ENCODE measurements at regions not wholly inside any gene's neighbourhood (a gene's known extent, or its start where the extent isn't known, plus 50 kb on each side); places are given as distances from the start of the nearest gene placed in this dataset.
"Not testable (repeated sequence)": the region's sequence is repeated elsewhere in the genome, so short reads cannot be mapped to it uniquely, and the experiment has no call there.

- DNase-seq (ENCODE audit: low read depth): no peak
Measured at GRCh38 chr7:68918621-68919020, 679.7 kb upstream of the AUTS2 start.

- no peak for DNase-seq (ENCODE audit: low read depth)
Measured at GRCh38 chr7:68922850-68923249, 675.4 kb upstream of the AUTS2 start.

- DNase-seq (ENCODE audit: low read depth): no peak
Measured at GRCh38 chr7:68925241-68925640, 673.0 kb upstream of the AUTS2 start.

- no peak for DNase-seq (ENCODE audit: low read depth)
Measured at GRCh38 chr7:68929781-68930261, 668.5 kb upstream of the AUTS2 start.

- no peak for DNase-seq (ENCODE audit: low read depth)
Measured at GRCh38 chr7:68936471-68937035, 661.7 kb upstream of the AUTS2 start.

- DNase-seq (ENCODE audit: low read depth): no peak
Measured at GRCh38 chr7:68938151-68938550, 660.1 kb upstream of the AUTS2 start.

GRCh38 chr7:68943786-68944185, 654.5 kb upstream of the AUTS2 start:
- no peak for DNase-seq (ENCODE audit: low read depth)

GRCh38 chr7:68955656-68956055, 642.6 kb upstream of the AUTS2 start:
- DNase-seq (ENCODE audit: low read depth): no peak

- DNase-seq (ENCODE audit: low read depth): no peak
Measured at GRCh38 chr7:68958571-68958970, 639.7 kb upstream of the AUTS2 start.

- no peak for DNase-seq (ENCODE audit: low read depth)
Measured at GRCh38 chr7:68963552-68963951, 634.7 kb upstream of the AUTS2 start.

- DNase-seq (ENCODE audit: low read depth): no peak
Measured at GRCh38 chr7:68964060-68964459, 634.2 kb upstream of the AUTS2 start.

- DNase-seq (ENCODE audit: low read depth): no peak
Measured at GRCh38 chr7:68965351-68965750, 632.9 kb upstream of the AUTS2 start.

GRCh38 chr7:68967598-68967997, 630.7 kb upstream of the AUTS2 start:
- no peak for DNase-seq (ENCODE audit: low read depth)

GRCh38 chr7:68969571-68969970, 628.7 kb upstream of the AUTS2 start:
- no peak for DNase-seq (ENCODE audit: low read depth)

GRCh38 chr7:68971634-68972340, 626.5 kb upstream of the AUTS2 start:
- DNase-seq (ENCODE audit: low read depth): no peak

- no peak for DNase-seq (ENCODE audit: low read depth)
Measured at GRCh38 chr7:68977385-68978055, 620.8 kb upstream of the AUTS2 start.

GRCh38 chr7:68978710-68979109, 619.6 kb upstream of the AUTS2 start:
- DNase-seq (ENCODE audit: low read depth): no peak

- DNase-seq (ENCODE audit: low read depth): no peak
Measured at GRCh38 chr7:68980011-68980410, 618.3 kb upstream of the AUTS2 start.

- DNase-seq (ENCODE audit: low read depth): not testable (repeated sequence)
Measured at GRCh38 chr7:68980432-68980831, 617.8 kb upstream of the AUTS2 start.

GRCh38 chr7:68984306-68984705, 614.0 kb upstream of the AUTS2 start:
- DNase-seq (ENCODE audit: low read depth): no peak

- no peak for DNase-seq (ENCODE audit: low read depth)
Measured at GRCh38 chr7:68994841-68995240, 603.4 kb upstream of the AUTS2 start.

- DNase-seq (ENCODE audit: low read depth): no peak
Measured at GRCh38 chr7:68998136-68998535, 600.1 kb upstream of the AUTS2 start.

GRCh38 chr7:69002416-69002815, 595.9 kb upstream of the AUTS2 start:
- DNase-seq (ENCODE audit: low read depth): no peak

Data from stimulated activated CD8-positive, alpha-beta memory T cell treated with anti-CD3 and anti-CD28 coated beads, Interleukin-15, amount 100 ng/mL, for 1 hour (primary cell).